Transverse colon (tissue), 4 donors: ENCODE measurements at regions not wholly inside any gene's neighbourhood (a gene's known extent, or its start where the extent isn't known, plus 50 kb on each side); places are given as distances from the start of the nearest gene placed in this dataset.
A peak's percentile ranks its signal among the peaks of the same experiment; 100 is the strongest.
"Not testable (repeated sequence)": the region's sequence is repeated elsewhere in the genome, so short reads cannot be mapped to it uniquely, and the experiment has no call there.

Experiments
- DNase-seq: peaks from one replicate; pipeline ENCODE4 v3.0.0-alpha.2; 2019
- H3K27ac ChIP-seq, 4 donors: fragments of 200-600 bp; sonication (generic); 2 replicates each; pipeline ENCODE4 v1.5.1; 2016 to 2018; ENCODE audit warnings: inconsistent platforms in 4 of 4
- H3K27me3 ChIP-seq: fragments of 200-600 bp; sonication (generic); 2 replicates; pipeline ENCODE4 v1.5.1; 2017; ENCODE audit warnings: inconsistent platforms
- H3K36me3 ChIP-seq, 4 donors: fragments of 200-600 bp; sonication (generic); 2 replicates each; pipeline ENCODE4 v1.5.1; 2017 to 2019; ENCODE audit warnings: inconsistent platforms in 4 of 4
- H3K4me1 ChIP-seq, 4 donors: fragments of 200-600 bp; sonication (generic); 2 replicates each; pipeline ENCODE4 v1.5.1; 2017 to 2020; ENCODE audit warnings: inconsistent platforms in 4 of 4
- H3K4me3 ChIP-seq, 4 donors: fragments of 200-600 bp; sonication (generic); 1 replicate in 1 of 4; 2 replicates in 3 of 4; pipeline versions ENCODE4 v1.5.1 to v1.6.1; 2017 to 2019; ENCODE audit warnings: inconsistent platforms in 4 of 4
- H3K9me3 ChIP-seq, 2 donors: fragments of 200-600 bp; sonication (generic); 2 replicates each; pipeline ENCODE4 v1.5.1; 2017 to 2019; ENCODE audit warnings: inconsistent platforms in 2 of 2
- EP300 ChIP-seq: sonication (generic); formaldehyde crosslinking; IDR thresholded peaks from one replicate; pipeline ENCODE4 v1.6.1; 2017; ENCODE audit warnings: antibody characterized with exemption, low read depth
- POLR2A ChIP-seq: fragments of 450-650 bp; IDR thresholded peaks from one replicate; pipeline ENCODE4 v1.6.1; 2016; ENCODE audit warnings: antibody characterized with exemption, mild to moderate bottlenecking, moderate library complexity
- POLR2AphosphoS5 ChIP-seq, 3 donors: sonication (generic); formaldehyde crosslinking; IDR thresholded peaks; one replicate each; pipeline ENCODE4 v1.6.1; 2016; ENCODE audit warnings: antibody characterized with exemption in 3 of 3
- WGBS, 2 donors: methylation state at CpG; one replicate each; pipeline ENCODE4 v1.1.5; 2018; ENCODE audit warnings: low coverage in 1 of 2; 5-methylcytosine and 5-hydroxymethylcytosine counted together
- in situ Hi-C, 4 donors: fragments of 200-750 bp; cut with MboI; loops; one replicate each; pipeline versions ENCODE4 v1.15.0 to v1.15.1; 2017; ENCODE audit warnings: low sequenced_read_pairs in 3 of 4, low pct_ligation_motif_present in 1 of 4, low pct_unique_long_range_greater_than_20kb in 1 of 4
- intact Hi-C: fragments of 100-400 bp; cut with DNase I; formaldehyde crosslinking; loops from one replicate; pipeline ENCODE4 v1.15.1; 2023; ENCODE audit warnings: low total_unique reads
- TF ChIP-seq, protein P1 (sequence below), 5 experiments: fragments of 200-600 bp in 3 of 5; fragments of 450-650 bp in 2 of 5; sonication (generic) in 3 of 5; IDR thresholded peaks; 1 replicate in 2 of 5; 2 replicates in 3 of 5; pipeline ENCODE4 v1.5.1; 2016 to 2017; ENCODE audit warnings: antibody characterized with exemption in 5 of 5, inconsistent platforms in 3 of 5, mild to moderate bottlenecking in 2 of 5, moderate library complexity in 1 of 5

DNA sequence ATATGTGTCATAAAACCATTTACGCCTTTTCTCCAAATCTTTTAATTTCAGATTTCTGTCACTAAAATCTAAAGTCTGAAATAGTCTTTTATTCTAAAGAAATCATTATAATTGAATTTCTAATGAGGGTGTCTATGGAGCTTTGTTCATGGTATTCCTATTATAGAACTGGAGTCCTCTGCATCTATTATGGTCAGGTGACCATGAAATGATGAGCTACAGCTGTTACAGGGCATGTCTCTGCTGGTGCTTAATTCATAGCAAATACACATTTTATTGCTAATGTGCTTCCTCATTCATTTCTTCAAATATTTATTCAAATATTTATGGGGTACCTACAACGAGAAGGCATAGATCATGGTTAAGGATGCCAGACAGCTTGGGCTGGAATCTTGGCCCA is 126.1 kb downstream of the NAA11 start:
- DNase-seq: no peak
- intact Hi-C loops: no loop called here
- TF ChIP-seq, protein P1, sequence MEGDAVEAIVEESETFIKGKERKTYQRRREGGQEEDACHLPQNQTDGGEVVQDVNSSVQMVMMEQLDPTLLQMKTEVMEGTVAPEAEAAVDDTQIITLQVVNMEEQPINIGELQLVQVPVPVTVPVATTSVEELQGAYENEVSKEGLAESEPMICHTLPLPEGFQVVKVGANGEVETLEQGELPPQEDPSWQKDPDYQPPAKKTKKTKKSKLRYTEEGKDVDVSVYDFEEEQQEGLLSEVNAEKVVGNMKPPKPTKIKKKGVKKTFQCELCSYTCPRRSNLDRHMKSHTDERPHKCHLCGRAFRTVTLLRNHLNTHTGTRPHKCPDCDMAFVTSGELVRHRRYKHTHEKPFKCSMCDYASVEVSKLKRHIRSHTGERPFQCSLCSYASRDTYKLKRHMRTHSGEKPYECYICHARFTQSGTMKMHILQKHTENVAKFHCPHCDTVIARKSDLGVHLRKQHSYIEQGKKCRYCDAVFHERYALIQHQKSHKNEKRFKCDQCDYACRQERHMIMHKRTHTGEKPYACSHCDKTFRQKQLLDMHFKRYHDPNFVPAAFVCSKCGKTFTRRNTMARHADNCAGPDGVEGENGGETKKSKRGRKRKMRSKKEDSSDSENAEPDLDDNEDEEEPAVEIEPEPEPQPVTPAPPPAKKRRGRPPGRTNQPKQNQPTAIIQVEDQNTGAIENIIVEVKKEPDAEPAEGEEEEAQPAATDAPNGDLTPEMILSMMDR (IDR thresholded peaks at IDR 0.05): no peak
- TF ChIP-seq EP300 (no peak), POLR2A (no peak), POLR2AphosphoS5 (IDR thresholded peaks at IDR 0.05) (no peak)
- no peaks in the 10 kb centered on the region for H3K27me3 ChIP-seq
- H3K4me3 ChIP-seq: no peak overlapping the region
- in situ Hi-C loops: no loop called here
- no peak overlapping the region for H3K27ac ChIP-seq
- no peaks in the 10 kb centered on the region for H3K36me3 ChIP-seq
- peaks cover 0 to 11% (median 0%) of the 10 kb centered on the region in 4 donors for H3K4me1 ChIP-seq
- no peaks in the 10 kb centered on the region for H3K9me3 ChIP-seq
- WGBS, 2 donors: 69 to 71% methylated on average over 2 of the region's 2 CpGs

DNA sequence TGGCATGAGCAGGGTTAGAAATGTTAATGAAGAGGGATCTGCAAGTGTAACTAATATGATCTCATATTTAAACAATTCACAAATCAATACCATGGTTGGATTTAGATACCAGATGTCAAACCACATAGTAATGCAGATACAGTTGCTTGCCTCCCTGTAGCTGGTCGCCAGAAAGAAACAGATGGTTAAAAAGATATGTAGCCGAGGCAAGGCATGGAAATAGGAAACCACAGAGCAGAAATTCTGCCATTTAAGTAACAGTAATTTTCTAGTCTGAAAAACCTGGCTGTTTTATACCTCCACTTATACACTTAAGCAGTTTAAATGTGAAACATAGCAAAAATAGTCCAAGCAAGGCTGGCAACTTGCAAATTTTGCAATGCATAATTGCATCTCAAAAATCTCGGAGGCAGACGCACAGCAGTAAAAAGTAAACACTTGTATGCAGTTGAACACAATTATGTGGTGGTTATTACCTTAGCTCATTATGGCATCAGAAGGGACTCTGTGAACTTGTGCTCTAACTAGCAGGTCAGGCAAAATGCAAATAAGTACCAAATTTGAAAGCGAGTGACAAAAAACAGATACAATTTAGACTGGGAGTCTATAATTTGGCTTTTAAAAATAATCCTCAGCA is 126.8 kb downstream of the NAA11 start:
- in situ Hi-C loops: no loop called here
- H3K27me3 ChIP-seq: no peaks in the 10 kb centered on the region
- H3K4me1 ChIP-seq: peaks cover 0 to 11% (median 0%) of the 10 kb centered on the region in 4 donors
- H3K27ac ChIP-seq: no peak overlapping the region
- DNase-seq: no peak
- TF ChIP-seq, protein P1 (IDR thresholded peaks at IDR 0.05): no peak
- TF ChIP-seq POLR2A (no peak), POLR2AphosphoS5 (IDR thresholded peaks at IDR 0.05) (no peak), EP300 (no peak)
- no peak overlapping the region for H3K4me3 ChIP-seq
- 57% methylated on average over 5 of the region's 5 CpGs for WGBS, 2 donors
- no peaks in the 10 kb centered on the region for H3K9me3 ChIP-seq
- H3K36me3 ChIP-seq: no peaks in the 10 kb centered on the region
- intact Hi-C loops: no loop called here

DNA sequence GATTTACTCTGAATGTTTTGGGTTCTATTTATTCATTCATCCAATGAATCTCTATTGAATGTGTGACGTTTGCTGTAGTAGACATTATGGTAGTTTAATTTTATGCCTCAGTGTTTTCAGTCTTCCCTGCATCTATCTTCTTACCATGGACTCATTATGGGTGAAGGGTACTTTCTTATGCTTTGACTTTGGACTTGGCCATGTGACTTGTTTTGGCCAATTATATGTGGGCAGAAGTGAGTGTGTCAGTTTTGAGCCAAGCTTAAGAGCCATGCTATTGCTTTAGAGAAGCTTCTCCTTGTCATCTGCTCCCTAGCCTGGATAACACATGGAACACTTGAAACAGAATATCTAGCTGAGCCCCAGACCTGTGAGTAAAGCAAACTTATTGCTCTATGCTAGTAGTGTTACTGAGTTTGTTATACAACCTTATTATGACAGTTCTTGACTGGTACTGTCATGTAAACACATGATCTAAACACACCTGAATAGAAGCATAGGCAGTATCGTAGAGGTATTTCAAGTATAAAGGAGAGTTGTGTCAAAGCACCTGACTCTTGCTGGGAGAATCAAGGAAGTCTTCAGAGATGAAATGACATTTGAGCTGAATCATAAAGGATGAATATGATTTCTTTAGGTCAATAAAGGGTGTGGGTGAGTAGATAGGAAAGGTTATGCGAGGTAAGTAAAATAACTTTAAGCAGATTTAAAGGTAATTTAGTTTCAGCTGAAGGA is 128.4 kb downstream of the NAA11 start:
- intact Hi-C loops: no loop called here
- TF ChIP-seq EP300: no peak
- TF ChIP-seq, protein P1 (IDR thresholded peaks at IDR 0.05): no peak
- no peak for TF ChIP-seq POLR2AphosphoS5 (IDR thresholded peaks at IDR 0.05)
- no peak for TF ChIP-seq POLR2A
- no peak for DNase-seq
- Histone ChIP-seq H3K4me1 (peaks cover 0 to 11% (median 0%) of the 10 kb centered on the region in 4 donors), H3K27ac (peak overlapping the region in 2 of 4 donors; percentile 29 to 41), H3K36me3 (no peaks in the 10 kb centered on the region), H3K4me3 (no peak overlapping the region), H3K27me3 (no peaks in the 10 kb centered on the region), H3K9me3 (no peaks in the 10 kb centered on the region)
- in situ Hi-C loops: no loop called here
- 49 to 60% methylated on average over 3 of the region's 3 CpGs for WGBS, 2 donors

DNA sequence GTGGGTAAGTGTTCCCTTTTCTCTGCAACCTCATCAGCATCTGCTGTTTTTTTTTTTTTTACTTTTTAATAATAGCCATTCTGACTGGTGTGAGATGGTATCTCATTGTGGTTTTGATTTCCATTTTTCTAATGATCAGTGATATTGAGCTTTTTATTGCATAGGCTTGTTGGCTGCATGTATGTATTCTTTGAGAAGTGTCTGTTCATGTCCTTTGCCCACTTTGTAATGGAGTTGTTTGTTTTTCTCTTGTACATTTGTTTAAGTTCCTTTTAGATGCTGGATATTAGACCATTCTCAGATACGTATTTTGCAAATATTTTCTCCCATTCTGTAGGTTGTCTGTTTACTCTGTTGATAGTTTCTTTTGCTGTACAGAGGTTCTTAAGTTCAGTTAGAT is 134.6 kb downstream of the NAA11 start:
- H3K9me3 ChIP-seq, H3K4me1 ChIP-seq, DNase-seq, H3K27me3 ChIP-seq, H3K4me3 ChIP-seq, H3K36me3 ChIP-seq, H3K27ac ChIP-seq, intact Hi-C loops, in situ Hi-C loops: not testable (repeated sequence)
- whole genome bisulfite sequencing, 2 donors: 70 to 93% methylated on average over 1 of the region's 1 CpG
